GM21360 (cell line): ENCODE measurements at regions not wholly inside any gene's neighbourhood (a gene's known extent, or its start where the extent isn't known, plus 50 kb on each side); places are given as distances from the start of the nearest gene placed in this dataset.
"Not testable (repeated sequence)": the region's sequence is repeated elsewhere in the genome, so short reads cannot be mapped to it uniquely, and the experiment has no call there.

Source experiments
- ATAC-seq: cut with Tn5 transposase; IDR thresholded peaks from one replicate; pipeline ENCODE4 v1.9.1; 2021; ENCODE audit warnings: mild to moderate bottlenecking, moderate library complexity; ENCODE audit not compliant: unreplicated experiment

DNA sequence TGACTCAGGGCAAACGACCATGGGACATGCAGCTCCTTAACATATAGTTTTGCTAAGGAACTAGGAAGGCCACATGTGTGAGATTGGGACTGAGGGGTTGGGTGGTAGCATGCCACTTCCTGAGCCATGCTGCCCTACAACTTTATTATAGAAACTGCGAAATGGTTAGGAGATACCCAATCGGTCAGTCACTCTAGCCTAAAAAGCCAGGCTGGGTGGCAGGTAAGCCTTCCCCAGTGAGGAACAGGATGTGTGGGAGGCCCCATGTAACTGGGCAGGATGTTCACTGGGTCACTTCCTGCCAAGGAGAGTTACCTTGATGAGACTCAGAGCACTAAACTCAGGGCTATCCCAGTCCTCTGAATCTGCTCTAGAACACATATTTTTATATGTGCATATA lies 123.5 kb downstream of the MAP3K7 start:
- ATAC-seq: no peak

DNA sequence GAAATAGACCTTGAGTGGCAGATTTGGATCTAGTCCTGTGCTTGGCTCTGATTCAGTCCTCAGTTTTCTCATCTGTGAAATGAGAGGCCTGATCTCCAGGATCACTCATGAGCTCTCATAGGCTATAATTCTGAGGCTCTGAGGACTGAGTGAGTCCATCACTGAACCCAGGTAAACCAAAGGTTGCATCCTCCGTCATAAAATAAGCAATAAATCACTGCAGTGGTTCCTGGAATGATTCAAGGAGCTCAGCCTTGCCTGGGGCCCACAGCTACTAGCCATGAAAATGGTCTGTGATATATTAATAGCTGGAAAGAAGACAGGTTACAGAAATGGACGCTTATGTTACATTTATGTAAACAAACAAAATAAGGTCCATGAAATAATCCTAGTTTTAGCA lies 124.8 kb downstream of the MAP3K7 start:
- no peak for ATAC-seq

DNA sequence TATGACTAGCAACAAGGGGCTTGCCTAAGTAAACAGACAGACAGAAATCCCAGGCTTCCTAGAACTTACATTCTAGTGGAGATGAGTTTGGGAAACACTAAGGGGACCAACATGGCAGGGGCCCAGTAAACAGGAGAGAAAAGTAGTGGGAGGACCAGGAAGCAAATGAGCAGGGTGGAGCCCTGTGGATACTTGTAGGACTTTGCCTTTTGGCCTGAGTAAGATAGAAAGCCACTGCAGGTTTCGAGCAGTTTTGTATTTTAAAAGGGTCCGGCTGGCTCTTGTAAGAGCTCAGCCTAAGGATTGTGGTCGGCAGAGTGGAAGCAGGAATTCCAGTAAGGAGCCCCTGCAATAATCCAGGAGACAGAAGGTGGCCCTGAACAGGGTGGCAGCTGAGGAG lies 125.5 kb downstream of the MAP3K7 start:
- no peak for ATAC-seq

DNA sequence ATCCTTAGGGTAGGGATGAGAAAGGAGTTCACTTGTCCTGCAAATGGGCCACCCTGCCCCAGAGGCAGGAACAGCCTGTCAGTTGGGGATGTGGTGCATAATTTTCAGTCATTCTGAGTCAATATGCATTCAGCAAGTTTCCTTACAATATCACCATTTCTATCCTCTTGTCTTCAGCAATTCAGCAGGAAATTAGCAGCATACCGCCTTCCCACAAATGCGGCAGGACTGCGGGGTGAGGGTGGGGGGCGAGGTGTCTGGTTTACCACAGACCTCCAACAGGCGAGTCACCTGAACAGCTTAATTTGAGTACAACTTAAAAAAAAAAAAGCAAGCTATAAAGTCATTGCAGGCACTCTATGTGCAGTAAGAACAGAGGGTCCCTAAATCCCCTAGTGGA lies 126.8 kb downstream of the MAP3K7 start:
- no peak for ATAC-seq

DNA sequence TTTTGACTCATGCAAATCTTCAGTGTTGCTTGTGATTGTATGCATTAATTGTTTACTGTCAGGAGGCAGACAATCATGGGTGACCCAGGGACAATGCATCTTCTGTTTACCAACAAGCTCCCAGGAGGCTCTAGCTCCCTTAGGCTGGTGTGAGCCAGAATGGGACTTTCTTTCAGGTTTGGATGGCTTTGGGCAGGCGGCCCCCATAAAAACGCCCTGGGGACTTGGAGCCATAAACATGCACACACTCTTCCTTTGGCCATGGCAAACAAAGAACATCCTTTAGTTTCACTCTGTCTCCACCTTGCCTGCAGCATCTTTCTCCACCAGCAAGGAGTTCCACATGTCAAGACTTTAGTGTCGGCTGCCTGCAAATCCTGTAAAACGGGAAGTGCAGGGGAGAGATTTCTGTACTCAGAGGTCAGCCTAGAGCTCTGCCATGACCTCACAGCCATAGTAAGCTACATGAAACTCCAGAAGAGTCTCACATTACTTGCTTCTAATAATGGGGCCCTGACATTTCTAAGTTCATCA lies 127.6 kb downstream of the MAP3K7 start:
- ATAC-seq: no peak

DNA sequence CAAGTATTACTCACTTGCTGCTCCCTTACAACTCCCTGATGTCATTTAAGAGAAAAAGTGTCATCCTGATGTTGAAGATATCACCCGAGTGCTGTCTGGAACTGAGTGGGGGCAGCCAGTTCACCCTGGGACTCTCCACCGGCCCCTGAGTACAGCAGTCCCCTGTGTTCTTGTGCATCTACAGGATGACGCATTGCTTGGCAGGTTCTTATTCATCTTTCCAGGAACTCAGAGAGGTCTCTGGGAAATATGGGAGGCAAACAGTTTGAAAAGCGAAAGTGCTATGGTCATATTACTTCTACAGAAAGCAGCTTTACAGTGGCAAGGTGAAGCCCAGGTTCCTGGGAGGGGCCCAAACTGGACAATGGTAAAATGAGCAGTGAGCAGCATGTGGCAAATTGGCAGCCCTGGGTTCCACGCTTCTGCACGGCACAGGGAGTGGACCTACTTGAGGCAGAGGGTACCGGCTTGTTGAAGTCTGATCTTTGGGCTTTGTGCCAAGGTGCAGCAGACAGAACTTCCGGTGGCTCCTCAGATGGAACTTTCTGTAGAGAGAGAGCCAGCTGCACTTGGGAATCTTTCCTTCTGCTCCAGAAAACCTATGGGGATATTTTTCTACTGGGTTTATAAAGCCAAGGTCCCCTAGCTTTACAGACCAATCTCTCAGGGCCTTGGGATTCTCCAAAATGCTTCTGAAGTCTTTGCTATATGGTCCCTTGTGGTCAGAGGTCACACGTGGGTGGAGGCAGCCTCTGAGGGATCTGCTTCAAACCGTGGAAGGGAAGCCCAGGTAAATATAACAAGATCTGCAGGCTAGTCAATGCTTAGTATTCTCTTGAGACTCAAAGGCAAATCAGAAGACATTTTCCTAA lies 128.3 kb downstream of the MAP3K7 start:
- no peak for ATAC-seq

DNA sequence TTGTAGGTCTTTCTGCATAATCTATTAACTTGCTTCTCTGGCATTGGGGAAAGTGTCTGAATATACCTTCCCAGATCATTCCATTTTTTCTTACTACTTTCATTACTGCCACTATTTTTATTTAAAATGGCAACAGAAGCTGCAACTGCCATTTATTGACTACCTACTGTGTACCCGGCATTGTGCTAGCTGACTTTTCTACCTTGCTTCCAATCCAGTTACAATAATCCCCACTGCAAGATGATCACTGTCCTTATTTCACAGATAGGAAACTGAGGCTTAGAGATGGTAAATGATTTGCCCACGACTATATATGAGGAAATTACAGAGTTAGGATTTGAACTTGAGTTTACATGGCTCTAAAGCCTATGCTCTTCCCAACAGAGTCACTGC lies 129.0 kb downstream of the MAP3K7 start:
- ATAC-seq: no peak

DNA sequence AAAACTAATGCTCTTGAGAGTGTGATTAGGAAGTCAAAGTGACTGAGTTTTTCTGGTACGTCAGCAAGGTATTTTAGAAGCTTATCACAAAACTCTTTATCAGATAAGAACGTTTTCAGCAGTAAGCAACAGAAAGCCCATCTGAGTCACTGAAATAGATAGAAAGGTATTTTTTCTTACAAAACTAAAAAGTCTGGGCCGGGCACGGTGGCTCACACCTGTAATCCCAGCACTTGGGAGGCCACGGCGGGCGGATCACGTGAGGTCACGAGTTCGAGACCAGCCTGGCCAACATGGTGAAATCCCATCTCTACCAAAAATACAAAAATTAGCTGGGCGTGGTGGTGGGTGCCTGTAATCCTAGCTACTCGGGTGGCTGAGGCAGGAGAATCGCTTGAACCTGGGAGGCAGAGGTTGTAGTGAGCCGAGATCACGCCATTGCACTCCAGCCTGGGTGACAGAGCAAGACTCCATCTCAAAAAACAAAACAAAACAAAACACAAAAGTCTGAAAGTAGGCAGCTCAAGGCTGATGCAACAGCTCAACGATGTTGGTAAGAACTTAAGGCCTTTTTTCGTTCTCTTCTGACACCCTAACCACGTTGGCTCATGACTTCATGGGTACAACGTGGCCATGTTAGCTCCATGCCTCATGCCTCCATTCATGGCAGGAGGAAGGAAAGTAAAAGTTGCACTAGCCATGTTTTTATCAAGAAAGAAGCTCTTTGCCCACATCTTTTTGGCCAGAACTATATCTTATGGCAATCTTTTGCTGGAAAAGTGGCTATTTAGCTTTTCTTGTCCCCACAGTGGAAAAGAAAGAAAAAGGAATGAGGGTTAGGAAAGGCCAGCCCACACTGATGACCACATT lies 129.6 kb downstream of the MAP3K7 start:
- not testable (repeated sequence) for ATAC-seq

DNA sequence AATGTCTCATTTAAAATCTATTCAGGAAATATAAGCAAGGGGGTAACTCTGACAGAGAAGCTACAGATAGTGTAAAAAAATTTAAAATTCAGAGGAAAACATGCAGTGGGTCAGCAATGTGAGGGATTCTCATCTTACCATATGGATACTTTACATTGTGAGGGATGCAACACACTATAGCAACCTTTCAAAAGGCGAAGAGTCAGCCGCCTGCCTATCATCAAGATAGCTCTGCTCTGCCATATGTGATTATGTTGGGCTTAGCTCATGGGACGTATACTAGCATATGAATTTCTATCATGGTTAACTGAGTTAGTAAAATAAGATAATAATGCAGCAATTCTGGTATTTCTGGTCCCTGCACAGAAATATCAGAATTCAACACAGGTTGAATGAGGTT lies 130.9 kb downstream of the MAP3K7 start:
- no peak for ATAC-seq

DNA sequence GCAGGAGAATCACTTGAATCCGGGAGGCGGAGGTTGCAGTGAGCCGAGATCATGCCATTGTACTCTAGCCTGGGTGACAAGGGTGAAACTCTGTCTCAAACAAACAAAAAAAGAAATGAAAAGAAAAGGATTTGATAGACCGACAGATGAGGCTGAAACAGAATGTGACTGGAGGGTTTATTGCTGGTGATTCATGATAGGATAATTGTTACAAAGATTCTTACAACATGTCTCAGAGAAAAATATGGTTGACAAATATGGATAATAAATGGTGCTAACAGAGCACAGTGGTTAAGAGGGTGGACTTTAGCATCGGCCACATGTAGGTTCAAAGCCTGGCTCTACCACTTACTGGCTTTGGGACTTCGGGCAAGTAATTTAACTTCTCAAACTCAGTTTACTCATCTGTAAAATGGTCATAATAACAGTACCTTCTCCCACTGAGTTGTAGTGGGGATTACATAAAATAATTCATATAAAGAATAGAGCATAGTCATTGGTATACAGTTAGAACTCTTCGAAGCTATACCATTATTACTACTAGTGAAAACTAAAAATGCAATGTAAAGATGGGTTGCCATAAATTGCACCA lies 131.9 kb downstream of the MAP3K7 start:
- no peak for ATAC-seq

DNA sequence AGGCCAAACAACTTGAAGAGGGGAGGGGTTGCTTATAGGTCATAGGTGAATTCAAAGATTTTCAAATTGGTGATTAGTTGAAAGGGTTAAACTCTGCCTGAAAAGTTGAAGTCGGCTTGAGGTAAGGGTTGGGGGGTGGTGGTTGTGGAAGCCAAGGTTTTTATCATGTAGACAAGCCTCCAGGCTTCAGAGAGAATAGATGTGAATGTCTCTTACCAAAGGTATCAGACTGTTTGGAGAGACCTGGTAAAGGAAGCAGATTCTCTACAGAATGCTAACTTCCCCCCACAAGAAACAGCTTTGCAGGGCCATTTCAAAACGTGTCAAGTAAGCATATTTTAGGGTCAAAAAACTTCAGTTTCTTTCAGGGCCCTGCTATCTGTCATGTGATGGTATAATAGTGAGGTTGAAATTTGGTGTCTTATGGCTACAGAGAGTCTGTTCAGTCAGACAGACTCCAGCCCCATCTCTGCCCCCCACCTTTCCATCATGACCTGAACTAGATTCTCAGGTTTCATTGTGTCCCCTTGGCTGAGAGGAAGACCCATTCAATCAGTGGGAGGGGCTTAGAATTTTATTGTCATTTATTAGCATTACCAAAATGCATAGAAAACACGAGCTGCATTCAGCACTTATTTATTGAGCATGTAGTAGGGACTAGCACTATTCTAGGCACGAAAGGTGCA lies 136.5 kb downstream of the MAP3K7 start:
- no peak for ATAC-seq

DNA sequence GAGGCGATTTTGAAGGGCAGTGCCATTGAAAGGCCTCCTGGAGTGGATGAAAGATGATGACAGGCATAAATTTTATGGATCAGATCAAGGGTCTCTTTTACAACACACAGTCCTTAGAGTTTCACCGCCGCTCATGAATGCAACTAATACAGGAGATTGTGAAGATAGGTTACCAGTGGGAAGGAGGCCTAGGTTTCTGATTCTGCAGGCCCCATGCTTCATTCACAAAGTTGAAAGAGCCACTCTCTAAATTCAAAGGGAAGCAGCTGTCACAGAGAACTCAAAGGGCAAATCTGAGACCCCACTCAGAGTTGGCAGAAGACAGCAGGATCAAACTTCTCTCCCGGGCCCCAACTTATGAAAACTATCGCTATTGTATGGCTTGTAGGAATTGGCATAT lies 137.6 kb downstream of the MAP3K7 start:
- ATAC-seq: no peak

DNA sequence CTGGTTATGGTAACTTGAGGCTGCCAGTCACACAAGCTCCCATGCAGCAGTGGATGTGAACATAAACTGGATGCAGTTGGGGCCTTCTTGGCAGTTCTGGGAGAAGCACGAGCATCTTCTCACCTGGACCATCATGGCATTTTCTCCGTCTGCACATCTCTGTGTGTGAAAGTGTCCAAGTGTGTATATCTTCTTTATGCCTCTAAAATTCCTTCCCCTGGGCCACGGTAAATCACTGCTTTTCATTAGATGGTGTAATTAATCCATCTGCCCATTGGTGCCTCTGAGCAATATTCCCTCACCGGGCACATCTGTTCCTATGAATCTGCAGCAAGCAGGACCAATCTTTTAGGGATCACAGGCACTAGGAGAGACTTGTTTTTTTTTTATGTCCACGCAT lies 138.0 kb downstream of the MAP3K7 start:
- no peak for ATAC-seq

DNA sequence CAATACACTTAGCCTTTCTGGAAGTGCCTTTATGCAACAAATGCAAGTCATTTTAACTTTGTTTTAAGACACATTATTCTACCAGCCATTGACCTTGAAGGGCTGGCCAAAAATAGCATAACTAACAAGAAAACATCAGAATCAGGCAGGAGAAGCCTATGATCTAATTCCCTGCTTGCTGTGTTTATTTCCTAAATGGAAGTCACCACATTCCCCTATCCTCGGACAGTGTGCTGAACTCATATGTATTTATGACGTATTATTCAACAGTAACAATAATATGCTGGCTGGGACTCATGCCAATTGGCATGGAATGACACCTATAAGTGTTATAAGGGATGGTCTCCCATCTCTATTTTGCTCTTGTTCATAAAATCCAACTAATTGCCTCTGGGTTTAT lies 140.7 kb downstream of the MAP3K7 start:
- no peak for ATAC-seq

DNA sequence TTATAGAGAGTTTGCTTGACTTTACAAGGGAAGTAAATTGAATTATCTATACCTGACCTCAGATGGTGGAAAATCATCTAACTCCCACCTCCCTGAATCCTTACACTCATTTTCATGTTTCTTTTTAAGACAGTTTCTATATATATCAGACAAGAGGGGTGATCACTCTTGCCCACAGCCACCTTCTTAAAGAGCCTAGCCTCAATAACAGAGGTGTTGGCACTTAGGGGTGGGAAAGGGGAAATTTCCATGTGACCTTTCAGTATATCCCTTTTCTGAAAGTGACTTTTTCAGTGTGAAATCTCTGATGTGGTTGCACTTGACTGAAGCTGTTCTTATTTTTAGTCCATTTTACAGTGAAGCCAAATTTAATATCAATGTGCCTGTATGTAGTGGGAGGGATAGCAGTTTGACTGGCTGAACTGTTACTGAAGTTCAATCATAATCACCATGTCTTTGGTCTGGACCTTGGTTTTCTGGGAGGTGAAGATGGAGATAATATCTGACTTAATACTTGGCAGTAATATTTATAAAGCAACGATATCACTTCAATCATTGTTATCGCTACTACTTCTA lies 141.3 kb downstream of the MAP3K7 start:
- no peak for ATAC-seq

DNA sequence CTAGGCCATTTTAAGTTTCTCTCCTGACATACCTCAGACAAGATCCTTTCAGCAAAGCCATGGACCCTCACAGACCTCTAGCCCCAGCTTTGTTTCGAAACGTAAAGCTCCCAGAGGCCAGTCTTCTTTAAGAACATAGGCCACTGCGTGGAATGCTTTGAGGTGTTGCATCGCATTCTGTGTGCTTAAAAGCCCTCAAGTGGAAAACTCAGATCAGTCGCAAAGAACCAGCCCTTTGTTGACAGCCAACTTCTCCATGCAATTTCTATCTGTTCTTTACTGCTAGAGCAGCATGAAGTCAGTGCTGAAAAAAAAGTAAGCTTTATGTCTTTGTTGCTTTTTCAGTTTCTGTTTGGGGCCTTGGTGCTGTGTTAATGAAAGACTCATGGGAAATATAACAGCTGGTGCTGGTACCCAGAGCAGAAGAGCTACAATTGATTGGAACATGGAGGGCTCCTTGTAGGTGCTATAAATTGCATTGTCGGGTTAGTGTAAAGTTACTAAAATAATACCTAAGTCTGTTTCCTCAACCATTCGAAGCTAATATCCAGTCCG lies 142.6 kb downstream of the MAP3K7 start:
- ATAC-seq: no peak

DNA sequence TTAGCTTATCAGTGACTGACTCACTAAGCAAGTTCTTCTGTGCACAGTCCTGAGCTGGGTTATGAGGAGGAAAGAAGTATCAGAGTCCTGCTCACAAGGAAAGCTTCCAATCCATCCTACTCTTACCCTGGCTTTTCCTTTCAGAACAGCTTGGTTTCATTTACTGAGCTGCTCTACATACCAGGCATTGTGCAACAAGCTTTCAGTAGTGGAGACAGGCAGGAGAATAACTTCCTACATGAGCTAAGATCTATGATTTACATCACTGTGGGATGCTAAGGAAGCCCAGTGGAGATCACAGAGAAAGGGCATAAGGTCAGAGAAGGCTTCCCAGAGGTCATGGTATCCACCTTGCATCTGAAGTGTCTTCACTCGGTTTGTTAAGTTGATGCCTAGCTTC lies 144.5 kb downstream of the MAP3K7 start:
- ATAC-seq: no peak

DNA sequence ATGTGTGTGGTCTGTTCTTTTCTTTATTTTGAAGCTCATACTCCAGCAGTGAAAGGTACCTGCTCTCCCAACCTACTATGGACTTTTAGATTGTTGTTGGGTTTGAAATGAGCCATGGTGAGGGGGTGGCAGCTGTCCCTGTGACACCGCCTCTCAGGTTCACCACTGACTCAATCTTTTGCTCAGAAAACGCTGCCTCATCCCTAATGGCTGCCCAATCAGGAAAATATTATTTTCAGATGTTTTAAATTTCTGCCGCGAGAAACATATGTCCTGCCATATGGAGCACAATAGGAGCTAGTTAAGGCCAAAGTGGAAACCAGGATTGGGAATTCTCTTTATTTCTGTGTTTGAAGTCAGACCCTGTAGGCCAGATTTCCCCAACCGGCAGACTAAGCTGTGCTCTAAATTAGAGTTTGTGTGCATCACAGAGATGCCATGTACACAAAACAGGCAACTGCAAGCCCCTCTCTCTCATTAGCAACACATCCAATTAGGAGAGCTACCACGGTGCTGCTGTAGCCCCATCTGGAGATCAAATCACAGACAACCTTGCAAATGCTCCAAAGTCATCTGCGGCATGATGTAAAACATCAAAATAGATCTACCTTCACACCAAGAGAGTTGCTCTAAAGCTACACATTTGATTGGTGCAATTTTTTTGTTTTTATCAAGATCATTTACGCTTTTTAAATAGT lies 144.1 kb upstream of the BACH2 start:
- ATAC-seq: no peak

DNA sequence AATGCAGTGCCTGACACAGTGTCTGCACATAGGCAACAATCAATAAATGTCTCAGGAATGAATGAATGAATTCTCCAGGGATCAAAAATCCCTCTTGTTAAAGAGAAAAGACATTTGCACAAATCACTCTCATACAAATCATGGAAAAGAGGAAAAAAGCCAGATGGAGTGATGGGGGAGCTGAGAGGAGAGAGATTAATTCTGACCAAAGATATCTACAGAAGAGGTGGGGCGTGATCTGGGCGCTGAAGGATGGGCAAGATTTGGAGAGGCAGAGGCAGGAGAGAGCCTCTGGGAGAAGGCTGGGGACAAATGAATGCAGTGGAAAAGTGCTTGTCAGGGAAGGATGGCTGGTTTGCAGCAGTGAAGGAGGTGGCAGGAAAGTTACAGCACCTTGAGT lies 142.9 kb upstream of the BACH2 start:
- no peak for ATAC-seq

DNA sequence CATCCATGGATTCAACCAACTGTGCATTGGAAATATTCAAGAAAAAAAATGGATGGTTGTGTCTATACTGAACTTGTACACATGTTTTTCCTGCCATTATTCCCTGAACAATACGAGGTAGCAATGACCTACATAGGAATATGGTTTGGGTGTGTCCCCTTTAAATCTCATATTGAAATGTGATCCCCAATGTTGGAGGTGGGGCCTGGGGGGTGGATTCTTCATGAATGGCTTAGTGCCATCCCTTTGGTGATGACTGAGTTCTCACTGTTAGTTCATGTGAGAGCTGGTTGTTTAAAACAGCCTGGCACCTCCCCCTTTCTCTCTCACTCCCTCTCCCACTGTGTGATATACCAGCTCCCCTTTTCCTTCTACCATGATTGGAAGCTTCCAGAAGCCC lies 139.8 kb upstream of the BACH2 start:
- no peak for ATAC-seq
